HFFc6 (cell line): ENCODE measurements at regions not wholly inside any gene's neighbourhood (a gene's known extent, or its start where the extent isn't known, plus 50 kb on each side); places are given as distances from the start of the nearest gene placed in this dataset.

Experiments
- DNase-seq: peaks from one replicate; pipeline ENCODE4 v3.0.0-alpha.2; 2018
- H3K27ac Mint-ChIP-seq: 2 replicates; pipeline ENCODE4 v1.8.0; 2020; ENCODE audit warnings: mild to moderate bottlenecking, mixed read lengths
- H3K27me3 Mint-ChIP-seq: 2 replicates; pipeline ENCODE4 v1.8.0; 2021; ENCODE audit warnings: mild to moderate bottlenecking, moderate library complexity, mixed read lengths; ENCODE audit not compliant: insufficient read depth
- H3K36me3 Mint-ChIP-seq: 2 replicates; pipeline ENCODE4 v1.8.0; 2021; ENCODE audit warnings: low read depth, mixed read lengths
- H3K4me1 Mint-ChIP-seq: 2 replicates; pipeline ENCODE4 v1.8.0; 2020; ENCODE audit warnings: low read depth, mixed read lengths
- H3K4me3 Mint-ChIP-seq: 2 replicates; pipeline ENCODE4 v1.8.0; 2020; ENCODE audit warnings: mild to moderate bottlenecking, moderate library complexity, mixed read lengths
- H3K9me3 Mint-ChIP-seq: 2 replicates; pipeline ENCODE4 v1.8.0; 2020; ENCODE audit warnings: mild to moderate bottlenecking, mixed read lengths
- CTCF ChIP-seq: fragments of 200-600 bp; sonication (generic); IDR thresholded peaks from 2 replicates; pipeline ENCODE4 v1.5.0; 2021; ENCODE audit warnings: antibody characterized with exemption, mild to moderate bottlenecking

GRCh38 chr4:27132497-27132896 is 271.9 kb downstream of the STIM2 start:
- Mint-ChIP-seq H3K9me3 (peaks cover 6% of the 10 kb centered on the region; the same call in 1 of the 2 replicates), H3K4me1 (no peaks in the 10 kb centered on the region), H3K27ac (no peak overlapping the region), H3K27me3 (peaks cover 1% of the 10 kb centered on the region; the same call in 1 of the 2 replicates), H3K4me3 (no peak overlapping the region), H3K36me3 (no peaks in the 10 kb centered on the region)
- DNase-seq, result no peak
- no peak for TF ChIP-seq CTCF

- Mint-ChIP-seq H3K9me3 (no peaks in the 10 kb centered on the region), H3K4me3 (no peak overlapping the region), H3K27ac (no peak overlapping the region), H3K36me3 (no peaks in the 10 kb centered on the region), H3K4me1 (no peaks in the 10 kb centered on the region), H3K27me3 (peaks cover 4% of the 10 kb centered on the region; the same call in 1 of the 2 replicates)
- DNase-seq, result no peak
- no peak for TF ChIP-seq CTCF
Observed at GRCh38 chr4:27140486-27140885, 279.8 kb downstream of the STIM2 start.

GRCh38 chr4:27141530-27141929 is 280.9 kb downstream of the STIM2 start:
- H3K9me3 Mint-ChIP-seq, result no peaks in the 10 kb centered on the region; the same call in 1 of the 2 replicates
- no peaks in the 10 kb centered on the region for H3K36me3 Mint-ChIP-seq
- no peak overlapping the region for H3K4me3 Mint-ChIP-seq
- H3K27me3 Mint-ChIP-seq, result peaks cover 6% of the 10 kb centered on the region
- no peak overlapping the region for H3K27ac Mint-ChIP-seq
- no peak for DNase-seq
- no peak for TF ChIP-seq CTCF
- H3K4me1 Mint-ChIP-seq, result no peaks in the 10 kb centered on the region

- Mint-ChIP-seq H3K4me1 (no peaks in the 10 kb centered on the region), H3K36me3 (no peaks in the 10 kb centered on the region), H3K27ac (no peak overlapping the region), H3K9me3 (no peaks in the 10 kb centered on the region; the same call in 1 of the 2 replicates), H3K27me3 (peaks cover 6% of the 10 kb centered on the region), H3K4me3 (no peak overlapping the region)
- no peak for DNase-seq
- TF ChIP-seq CTCF, result no peak
Observed at GRCh38 chr4:27142841-27143240, 282.2 kb downstream of the STIM2 start.

GRCh38 chr4:27145597-27145996 is 285.0 kb downstream of the STIM2 start:
- no peak overlapping the region for H3K4me3 Mint-ChIP-seq
- H3K4me1 Mint-ChIP-seq, result peaks cover 12% of the 10 kb centered on the region
- H3K27ac Mint-ChIP-seq, result no peak overlapping the region
- H3K9me3 Mint-ChIP-seq, result no peaks in the 10 kb centered on the region; the same call in 1 of the 2 replicates
- peaks cover 10% of the 10 kb centered on the region for H3K27me3 Mint-ChIP-seq
- no peak for TF ChIP-seq CTCF
- no peak for DNase-seq
- H3K36me3 Mint-ChIP-seq, result no peaks in the 10 kb centered on the region
